Activated T-cell treated with anti-CD3 and anti-CD28 coated beads, Interleukin-2, amount 50 U/mL, for 4 hours (primary cell): ENCODE measurements at regions not wholly inside any gene's neighbourhood (a gene's known extent, or its start where the extent isn't known, plus 50 kb on each side); places are given as distances from the start of the nearest gene placed in this dataset.

Source experiments
- ATAC-seq, 2 donors: fragments of 200-7000 bp; cut with Tn5 transposase; one replicate each; pipeline ENCODE4 v1.10.0; 2021
- DNase-seq: peaks from one replicate; pipeline ENCODE4 v3.0.0-alpha.2; 2020
- H3K27me3 Mint-ChIP-seq: one replicate; pipeline ENCODE4 v1.8.0; 2021; ENCODE audit warnings: low read depth, mixed read lengths
- H3K36me3 Mint-ChIP-seq: one replicate; pipeline ENCODE4 v1.8.0; 2022; ENCODE audit warnings: mixed read lengths; ENCODE audit not compliant: insufficient read depth
- H3K4me1 Mint-ChIP-seq: one replicate; pipeline ENCODE4 v1.8.0; 2021; ENCODE audit warnings: low read depth, mixed read lengths
- H3K4me3 Mint-ChIP-seq: one replicate; pipeline ENCODE4 v1.8.0; 2021; ENCODE audit warnings: mild to moderate bottlenecking, moderate library complexity, mixed read lengths
- H3K9me3 Mint-ChIP-seq: one replicate; pipeline ENCODE4 v1.8.0; 2021; ENCODE audit warnings: mixed read lengths

- H3K9me3 Mint-ChIP-seq = no peaks in the 10 kb centered on the region
- DNase-seq (no peak), ATAC-seq (no peak)
- no peaks in the 10 kb centered on the region for H3K4me1 Mint-ChIP-seq
- H3K4me3 Mint-ChIP-seq = no peak overlapping the region
- H3K36me3 Mint-ChIP-seq = no peaks in the 10 kb centered on the region
- H3K27me3 Mint-ChIP-seq = peaks cover 4% of the 10 kb centered on the region
Measured at GRCh38 chr13:75929076-75929475, 292.9 kb downstream of the LMO7 start.

- Mint-ChIP-seq H3K9me3 (no peaks in the 10 kb centered on the region), H3K27me3 (peaks cover 6% of the 10 kb centered on the region), H3K36me3 (no peaks in the 10 kb centered on the region), H3K4me3 (no peak overlapping the region), H3K4me1 (no peaks in the 10 kb centered on the region)
- ATAC-seq (no peak), DNase-seq (no peak)
Measured at GRCh38 chr13:75927183-75927669, 291.1 kb downstream of the LMO7 start.

- DNase-seq (no peak), ATAC-seq (no peak)
- no peak overlapping the region for H3K4me3 Mint-ChIP-seq
- H3K36me3 Mint-ChIP-seq = no peaks in the 10 kb centered on the region
- H3K9me3 Mint-ChIP-seq = peaks cover 5% of the 10 kb centered on the region
- H3K4me1 Mint-ChIP-seq = no peaks in the 10 kb centered on the region
- H3K27me3 Mint-ChIP-seq = peaks cover 3% of the 10 kb centered on the region
Measured at GRCh38 chr13:75920536-75920935, 284.4 kb downstream of the LMO7 start.

- peaks cover 5% of the 10 kb centered on the region for H3K9me3 Mint-ChIP-seq
- H3K27me3 Mint-ChIP-seq = peaks cover 3% of the 10 kb centered on the region
- no peak overlapping the region for H3K4me3 Mint-ChIP-seq
- DNase-seq (no peak), ATAC-seq (no peak)
- no peaks in the 10 kb centered on the region for H3K4me1 Mint-ChIP-seq
- H3K36me3 Mint-ChIP-seq = no peaks in the 10 kb centered on the region
Measured at GRCh38 chr13:75919660-75920199, 283.6 kb downstream of the LMO7 start.

- ATAC-seq (no peak), DNase-seq (no peak)
- H3K9me3 Mint-ChIP-seq = peaks cover 5% of the 10 kb centered on the region
- H3K36me3 Mint-ChIP-seq = no peaks in the 10 kb centered on the region
- no peaks in the 10 kb centered on the region for H3K27me3 Mint-ChIP-seq
- H3K4me3 Mint-ChIP-seq = no peak overlapping the region
- no peaks in the 10 kb centered on the region for H3K4me1 Mint-ChIP-seq
Measured at GRCh38 chr13:75915066-75915465, 278.9 kb downstream of the LMO7 start.

- H3K27me3 Mint-ChIP-seq = no peaks in the 10 kb centered on the region
- H3K4me1 Mint-ChIP-seq = no peaks in the 10 kb centered on the region
- H3K9me3 Mint-ChIP-seq = no peaks in the 10 kb centered on the region
- no peak for DNase-seq
- no peak for ATAC-seq
- no peak overlapping the region for H3K4me3 Mint-ChIP-seq
- H3K36me3 Mint-ChIP-seq = no peaks in the 10 kb centered on the region
Measured at GRCh38 chr13:75913925-75914324, 277.8 kb downstream of the LMO7 start.

GRCh38 chr13:75910591-75910990 lies 274.5 kb downstream of the LMO7 start:
- Mint-ChIP-seq H3K4me3 (no peak overlapping the region), H3K27me3 (peaks cover 4% of the 10 kb centered on the region), H3K9me3 (no peaks in the 10 kb centered on the region), H3K36me3 (no peaks in the 10 kb centered on the region), H3K4me1 (no peaks in the 10 kb centered on the region)
- DNase-seq (no peak), ATAC-seq (no peak)
